ENCODE measurements at regions not wholly inside any gene's neighbourhood (a gene's known extent, or its start where the extent isn't known, plus 50 kb on each side); places are given as distances from the start of the nearest gene placed in this dataset.

GRCh38 chr3:178369811-178370210 lies 166.4 kb upstream of the KCNMB2 start:
- H3K27me3 ChIP-seq, result no peaks in the 10 kb centered on the region
- 87 to 89% methylated on average over 2 of the region's 2 CpGs for WGBS, 2 donors
- peaks cover 0 to 26% (median 13%) of the 10 kb centered on the region in 4 donors for H3K4me1 ChIP-seq
- peak overlapping the region in 2 of 4 donors; percentile 21 to 56 for H3K27ac ChIP-seq
- intact Hi-C loops (cut with DNase I), result no loop called here
- DNase-seq, result no peak
- no peak overlapping the region for H3K4me3 ChIP-seq
- peaks cover 0 to under 1% (median 0%) of the 10 kb centered on the region in 4 donors for H3K9me3 ChIP-seq
- H3K36me3 ChIP-seq, result no peaks in the 10 kb centered on the region
- TF ChIP-seq CTCF (IDR thresholded peaks at IDR 0.05), result no peak
- TF ChIP-seq POLR2A (IDR thresholded peaks at IDR 0.05), result no peak
- TF ChIP-seq POLR2AphosphoS5 (IDR thresholded peaks at IDR 0.05), result no peak
- TF ChIP-seq EP300 (IDR thresholded peaks at IDR 0.05), result no peak

GRCh38 chr3:178370387-178370786 lies 165.8 kb upstream of the KCNMB2 start:
- 71 to 80% methylated on average over 5 of the region's 5 CpGs for WGBS, 2 donors
- Histone ChIP-seq H3K4me3 (no peak overlapping the region), H3K36me3 (no peaks in the 10 kb centered on the region), H3K9me3 (no peaks in the 10 kb centered on the region), H3K27me3 (no peaks in the 10 kb centered on the region), H3K27ac (no peak overlapping the region), H3K4me1 (peaks cover 0 to 26% (median 13%) of the 10 kb centered on the region in 4 donors)
- DNase-seq, result no peak
- TF ChIP-seq EP300 (IDR thresholded peaks at IDR 0.05) (no peak), POLR2A (IDR thresholded peaks at IDR 0.05) (no peak), CTCF (IDR thresholded peaks at IDR 0.05) (no peak), POLR2AphosphoS5 (IDR thresholded peaks at IDR 0.05) (no peak)
- intact Hi-C loops (cut with DNase I), result no loop called here

- intact Hi-C loops (cut with DNase I), result loop anchor here (5.0 to 10.0 kb wide), 3 partner anchors 947 to 1867 kb away; no protein-coding TSS in a partner anchor
- Histone ChIP-seq H3K27ac (peak overlapping the region in 2 of 4 donors; percentile 70 to 72), H3K4me1 (peaks cover 0 to 41% (median 32%) of the 10 kb centered on the region in 4 donors), H3K4me3 (no peak overlapping the region), H3K36me3 (no peaks in the 10 kb centered on the region), H3K27me3 (no peaks in the 10 kb centered on the region), H3K9me3 (no peaks in the 10 kb centered on the region)
- 47 to 87% methylated on average over 1 of the region's 1 CpG for WGBS, 2 donors
- no peak for TF ChIP-seq POLR2A (IDR thresholded peaks at IDR 0.05)
- TF ChIP-seq CTCF (IDR thresholded peaks at IDR 0.05), result no peak
- TF ChIP-seq EP300 (IDR thresholded peaks at IDR 0.05), result no peak
- TF ChIP-seq POLR2AphosphoS5 (IDR thresholded peaks at IDR 0.05), result no peak
- no peak for DNase-seq
Measured at GRCh38 chr3:178381555-178381954, 154.7 kb upstream of the KCNMB2 start.

- peak overlapping the region in 2 of 4 donors; percentile 70 to 72 for H3K27ac ChIP-seq
- peaks cover 0 to 41% (median 32%) of the 10 kb centered on the region in 4 donors for H3K4me1 ChIP-seq
- no peak for DNase-seq
- intact Hi-C loops (cut with DNase I), result loop anchor here (5.0 to 10.0 kb wide), 3 partner anchors 947 to 1867 kb away; no protein-coding TSS in a partner anchor
- TF ChIP-seq EP300 (IDR thresholded peaks at IDR 0.05), result no peak
- TF ChIP-seq CTCF (IDR thresholded peaks at IDR 0.05), result no peak
- TF ChIP-seq POLR2A (IDR thresholded peaks at IDR 0.05), result no peak
- no peak for TF ChIP-seq POLR2AphosphoS5 (IDR thresholded peaks at IDR 0.05)
- no peaks in the 10 kb centered on the region for H3K36me3 ChIP-seq
- 74 to 78% methylated on average over 1 of the region's 1 CpG for WGBS, 2 donors
- H3K4me3 ChIP-seq, result no peak overlapping the region
- no peaks in the 10 kb centered on the region for H3K27me3 ChIP-seq
- no peaks in the 10 kb centered on the region for H3K9me3 ChIP-seq
Measured at GRCh38 chr3:178381971-178382448, 154.2 kb upstream of the KCNMB2 start.
